Endodermal cell (in vitro differentiated cells): ENCODE measurements at regions not wholly inside any gene's neighbourhood (a gene's known extent, or its start where the extent isn't known, plus 50 kb on each side); places are given as distances from the start of the nearest gene placed in this dataset.
"Not testable (repeated sequence)": the region's sequence is repeated elsewhere in the genome, so short reads cannot be mapped to it uniquely, and the experiment has no call there.

Source experiments
- DNase-seq: peaks from one replicate; pipeline ENCODE4 v3.0.0-alpha.2; 2017
- H3K27ac ChIP-seq: 2 replicates; pipeline ENCODE4 v1.5.1; 2013; ENCODE audit warnings: mild to moderate bottlenecking, low read depth, low read length, moderate library complexity
- H3K27me3 ChIP-seq: 2 replicates; pipeline ENCODE4 v1.6.1; 2013; ENCODE audit warnings: mild to moderate bottlenecking, low read length, moderate library complexity; ENCODE audit not compliant: insufficient read depth, control insufficient read depth, poor library complexity, severe bottlenecking
- H3K36me3 ChIP-seq: 2 replicates; pipeline ENCODE4 v1.7.0; 2013; ENCODE audit warnings: mild to moderate bottlenecking, low read length, moderate library complexity; ENCODE audit not compliant: control insufficient read depth, insufficient read depth
- H3K4me1 ChIP-seq: one replicate; pipeline ENCODE4 v1.7.0; 2013; ENCODE audit warnings: low read length; ENCODE audit not compliant: control insufficient read depth, insufficient read depth
- H3K4me3 ChIP-seq: 2 replicates; pipeline ENCODE4 v1.5.1; 2013; ENCODE audit warnings: mild to moderate bottlenecking, low read length, moderate library complexity
- H3K9ac ChIP-seq: 2 replicates; pipeline ENCODE4 v1.6.1; 2013; ENCODE audit warnings: mild to moderate bottlenecking, low read length, moderate library complexity; ENCODE audit not compliant: poor library complexity, severe bottlenecking; ENCODE audit errors: extremely low read depth
- H3K9me3 ChIP-seq: 2 replicates; pipeline ENCODE4 v1.6.1; 2013; ENCODE audit warnings: mild to moderate bottlenecking, low read length, moderate library complexity; ENCODE audit not compliant: control insufficient read depth
- H3K27ac Mint-ChIP-seq: 2 replicates; pipeline ENCODE4 v1.8.0; 2020; ENCODE audit warnings: mixed read lengths
- H3K27me3 Mint-ChIP-seq: 2 replicates; pipeline ENCODE4 v1.8.0; 2021; ENCODE audit warnings: mild to moderate bottlenecking, mixed read lengths; ENCODE audit not compliant: insufficient read depth
- H3K36me3 Mint-ChIP-seq: 2 replicates; pipeline ENCODE4 v1.8.0; 2020; ENCODE audit warnings: low read depth, mixed read lengths
- H3K4me1 Mint-ChIP-seq: 2 replicates; pipeline ENCODE4 v1.8.0; 2020; ENCODE audit warnings: mixed read lengths
- H3K4me3 Mint-ChIP-seq: 2 replicates; pipeline ENCODE4 v1.8.0; 2020; ENCODE audit warnings: mild to moderate bottlenecking, moderate library complexity, mixed read lengths
- H3K9me3 Mint-ChIP-seq: 2 replicates; pipeline ENCODE4 v1.8.0; 2020; ENCODE audit warnings: mild to moderate bottlenecking, mixed read lengths
- WGBS, 2 experiments: methylation state at CpG; one replicate each; pipeline versions ENCODE4 v1.1.5 to v1.1.7; 2013; ENCODE audit warnings: missing lambda C conversion rate in 2 of 2, mixed read lengths in 1 of 2; ENCODE audit not compliant: insufficient coverage in 1 of 2, insufficient read length in 1 of 2; 5-methylcytosine and 5-hydroxymethylcytosine counted together
- TF ChIP-seq, protein P1 (sequence below): fragments of 200-600 bp; sonication (generic); conservative IDR thresholded peaks from 2 replicates; pipeline ENCODE4 v1.5.0; 2021; ENCODE audit warnings: antibody characterized with exemption, mild to moderate bottlenecking

GRCh38 chr19:20371911-20372310 lies 193.7 kb downstream of the ZNF737 start:
- TF ChIP-seq, protein P1, sequence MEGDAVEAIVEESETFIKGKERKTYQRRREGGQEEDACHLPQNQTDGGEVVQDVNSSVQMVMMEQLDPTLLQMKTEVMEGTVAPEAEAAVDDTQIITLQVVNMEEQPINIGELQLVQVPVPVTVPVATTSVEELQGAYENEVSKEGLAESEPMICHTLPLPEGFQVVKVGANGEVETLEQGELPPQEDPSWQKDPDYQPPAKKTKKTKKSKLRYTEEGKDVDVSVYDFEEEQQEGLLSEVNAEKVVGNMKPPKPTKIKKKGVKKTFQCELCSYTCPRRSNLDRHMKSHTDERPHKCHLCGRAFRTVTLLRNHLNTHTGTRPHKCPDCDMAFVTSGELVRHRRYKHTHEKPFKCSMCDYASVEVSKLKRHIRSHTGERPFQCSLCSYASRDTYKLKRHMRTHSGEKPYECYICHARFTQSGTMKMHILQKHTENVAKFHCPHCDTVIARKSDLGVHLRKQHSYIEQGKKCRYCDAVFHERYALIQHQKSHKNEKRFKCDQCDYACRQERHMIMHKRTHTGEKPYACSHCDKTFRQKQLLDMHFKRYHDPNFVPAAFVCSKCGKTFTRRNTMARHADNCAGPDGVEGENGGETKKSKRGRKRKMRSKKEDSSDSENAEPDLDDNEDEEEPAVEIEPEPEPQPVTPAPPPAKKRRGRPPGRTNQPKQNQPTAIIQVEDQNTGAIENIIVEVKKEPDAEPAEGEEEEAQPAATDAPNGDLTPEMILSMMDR = no peak
- Histone ChIP-seq H3K9ac (peak overlapping the region; percentile 46), H3K36me3 (peaks cover 41% of the 10 kb centered on the region), H3K4me3 (peak overlapping the region; percentile 41), H3K27me3 (no peaks in the 10 kb centered on the region), H3K9me3 (peaks cover 46% of the 10 kb centered on the region), H3K4me1 (peaks cover 8% of the 10 kb centered on the region), H3K27ac (peak overlapping the region; percentile 8)
- DNase-seq = no peak
- H3K36me3 Mint-ChIP-seq = peaks cover 58% of the 10 kb centered on the region
- H3K27me3 Mint-ChIP-seq = peaks cover 47% of the 10 kb centered on the region
- peaks cover 58% of the 10 kb centered on the region for H3K4me1 Mint-ChIP-seq
- peak overlapping the region; percentile 82 for H3K27ac Mint-ChIP-seq
- peak overlapping the region; percentile 12 for H3K4me3 Mint-ChIP-seq
- peaks cover 55% of the 10 kb centered on the region for H3K9me3 Mint-ChIP-seq
- 11% methylated on average over 6 of the region's 6 CpGs; no CpG with 5 or more reads in 1 of the 2 experiments for WGBS, 2 experiments

- Mint-ChIP-seq H3K27me3 (peaks cover 50% of the 10 kb centered on the region), H3K9me3 (peaks cover 50% of the 10 kb centered on the region), H3K36me3 (peaks cover 63% of the 10 kb centered on the region), H3K4me3 (peak overlapping the region; percentile 12), H3K4me1 (peaks cover 63% of the 10 kb centered on the region), H3K27ac (peak overlapping the region; percentile 59)
- H3K27ac ChIP-seq, H3K27me3 ChIP-seq, DNase-seq, H3K9ac ChIP-seq, H3K4me1 ChIP-seq: not testable (repeated sequence)
- Histone ChIP-seq H3K36me3 (peaks cover 47% of the 10 kb centered on the region), H3K4me3 (peak overlapping the region; percentile 24), H3K9me3 (peaks cover 46% of the 10 kb centered on the region)
- 11 to 22% methylated on average over 2 to 4 of the region's 6 CpGs for WGBS, 2 experiments
Observed at GRCh38 chr19:20371304-20371703, 194.3 kb downstream of the ZNF737 start.

DNA sequence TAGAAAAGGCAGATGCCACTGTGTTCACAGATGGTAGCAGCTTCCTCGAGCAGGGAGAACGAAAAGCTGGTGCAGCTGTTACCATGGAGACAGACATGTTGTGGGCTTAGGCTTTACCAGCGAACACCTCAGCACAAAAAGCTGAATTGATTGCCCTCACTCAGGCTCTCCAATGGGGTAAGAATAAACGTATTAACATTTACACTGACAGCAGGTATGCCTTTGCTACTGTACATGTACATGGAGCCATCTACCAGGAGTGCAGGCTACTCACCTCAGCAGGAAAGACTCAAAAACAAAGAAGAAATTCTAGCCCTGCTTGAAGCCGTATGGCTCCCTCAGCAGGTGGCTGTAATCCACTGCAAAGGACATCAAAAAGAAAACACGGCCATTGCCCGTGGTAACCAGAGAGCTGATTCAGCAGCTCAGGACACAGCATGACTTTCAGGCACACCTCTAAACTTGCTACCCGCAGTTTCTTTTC lies 197.7 kb downstream of the ZNF737 start:
- peak overlapping the region; percentile 89 for H3K9ac ChIP-seq
- TF ChIP-seq, protein P1 = peak; percentile 57

GRCh38 chr19:20365146-20365545 lies 198.1 kb downstream of the ZNF486 start:
- H3K36me3 ChIP-seq = peaks cover 66% of the 10 kb centered on the region
- no peak overlapping the region for H3K27ac ChIP-seq

More for the DNA sequence above, 197.7 kb downstream of the ZNF737 start:
- peak overlapping the region; percentile 84 for H3K4me3 ChIP-seq
- 3 to 20% methylated on average over 8 of the region's 8 CpGs for WGBS, 2 experiments
- Mint-ChIP-seq H3K9me3 (peaks cover 26% of the 10 kb centered on the region), H3K4me3 (peak overlapping the region; percentile 6), H3K27ac (peak overlapping the region; percentile 95), H3K36me3 (peaks cover 73% of the 10 kb centered on the region), H3K4me1 (peaks cover 82% of the 10 kb centered on the region), H3K27me3 (peaks cover 64% of the 10 kb centered on the region)
- H3K9me3 ChIP-seq = peaks cover 43% of the 10 kb centered on the region
- DNase-seq = peak; percentile 84
- H3K27ac ChIP-seq = peak overlapping the region; percentile 61
- no peaks in the 10 kb centered on the region for H3K27me3 ChIP-seq
- H3K36me3 ChIP-seq = peaks cover 71% of the 10 kb centered on the region
- peaks cover 8% of the 10 kb centered on the region for H3K4me1 ChIP-seq

More at GRCh38 chr19:20365146-20365545, 198.1 kb downstream of the ZNF486 start:
- Mint-ChIP-seq H3K27ac (peak overlapping the region; percentile 81), H3K9me3 (peaks cover 22% of the 10 kb centered on the region), H3K4me3 (peak overlapping the region; percentile 70), H3K4me1 (peaks cover 74% of the 10 kb centered on the region), H3K27me3 (peaks cover 53% of the 10 kb centered on the region), H3K36me3 (peaks cover 63% of the 10 kb centered on the region)
- Histone ChIP-seq H3K9me3 (peaks cover 48% of the 10 kb centered on the region), H3K27me3 (no peaks in the 10 kb centered on the region), H3K4me3 (peak overlapping the region; percentile 84), H3K9ac (peak overlapping the region; percentile 89), H3K4me1 (peaks cover 8% of the 10 kb centered on the region)
- TF ChIP-seq, protein P1 = no peak
- 88 to 96% methylated on average over 5 to 6 of the region's 6 CpGs for WGBS, 2 experiments
- no peak for DNase-seq
